Ovary (tissue), 3 donors: ENCODE measurements at regions not wholly inside any gene's neighbourhood (a gene's known extent, or its start where the extent isn't known, plus 50 kb on each side); places are given as distances from the start of the nearest gene placed in this dataset.

ENCODE experiments used
- CTCF ChIP-seq, 3 donors: fragments of 450-650 bp in 2 of 3; fragments of 200-600 bp in 1 of 3; IDR thresholded peaks; one replicate each; pipeline versions ENCODE4 v1.5.1 to v1.8.0; 2016 to 2022; ENCODE audit warnings: antibody characterized with exemption in 3 of 3, mild to moderate bottlenecking in 1 of 3
- EP300 ChIP-seq: sonication (generic); formaldehyde crosslinking; IDR thresholded peaks from one replicate; pipeline ENCODE4 v1.6.1; 2017; ENCODE audit warnings: antibody characterized with exemption
- POLR2A ChIP-seq: fragments of 450-650 bp; IDR thresholded peaks from one replicate; pipeline ENCODE4 v1.6.1; 2017; ENCODE audit warnings: antibody characterized with exemption, mild to moderate bottlenecking, moderate library complexity
- donor health status: DM: no; HTN: no; CAD: no.

GRCh38 chr19:29886586-29886985, 55.5 kb upstream of the URI1 start:
- TF ChIP-seq CTCF (IDR thresholded peaks at IDR 0.05) (no peak), POLR2A (no peak), EP300 (no peak)
